Thyroid gland (tissue), 4 donors: ENCODE measurements at regions not wholly inside any gene's neighbourhood (a gene's known extent, or its start where the extent isn't known, plus 50 kb on each side); places are given as distances from the start of the nearest gene placed in this dataset.

ENCODE experiments used
- DNase-seq, 2 donors: peaks; one replicate each; pipeline ENCODE4 v3.0.0-alpha.2; 2019
- H3K27ac ChIP-seq, 3 donors: fragments of 200-600 bp; sonication (generic); 1 replicate in 2 of 3; 2 replicates in 1 of 3; pipeline ENCODE4 v1.5.1; 2016 to 2019; ENCODE audit warnings: mild to moderate bottlenecking in 1 of 3, moderate library complexity in 1 of 3
- H3K27me3 ChIP-seq: fragments of 200-600 bp; sonication (generic); one replicate; pipeline ENCODE4 v1.5.1; 2019
- H3K36me3 ChIP-seq, 2 donors: fragments of 200-600 bp; sonication (generic); one replicate each; pipeline ENCODE4 v1.5.1; 2016 to 2019
- H3K4me1 ChIP-seq, 2 donors: fragments of 200-600 bp; sonication (generic); one replicate each; pipeline ENCODE4 v1.5.1; 2017 to 2019
- H3K4me3 ChIP-seq, 3 donors: fragments of 200-600 bp; sonication (generic); replicated peaks in 1 of 3; 1 replicate in 2 of 3; 2 replicates in 1 of 3; pipeline ENCODE4 v1.5.1; 2016; ENCODE audit warnings: mild to moderate bottlenecking in 1 of 3
- H3K9me3 ChIP-seq: fragments of 200-600 bp; sonication (generic); one replicate; pipeline ENCODE4 v1.5.1; 2017
- CTCF ChIP-seq, 6 experiments: fragments of 200-600 bp in 3 of 6; fragments of 450-650 bp in 3 of 6; sonication (generic) in 3 of 6; IDR thresholded peaks; one replicate each; pipeline ENCODE4 v1.5.1; 2016 to 2019; ENCODE audit warnings: antibody characterized with exemption in 6 of 6, mild to moderate bottlenecking in 2 of 6, inconsistent platforms in 1 of 6, moderate library complexity in 1 of 6
- POLR2A ChIP-seq, 2 donors: fragments of 450-650 bp; IDR thresholded peaks; one replicate each; pipeline ENCODE4 v1.6.1; 2017; ENCODE audit warnings: antibody characterized with exemption in 2 of 2, mild to moderate bottlenecking in 2 of 2, moderate library complexity in 1 of 2
- WGBS, 2 donors: methylation state at CpG; one replicate each; pipeline ENCODE4 v1.1.5; 2017; 5-methylcytosine and 5-hydroxymethylcytosine counted together
- intact Hi-C: fragments of 100-400 bp; cut with DNase I; formaldehyde crosslinking; loops from one replicate; pipeline ENCODE4 v1.15.1; 2023

- H3K27ac ChIP-seq: no peak overlapping the region
- no peaks in the 10 kb centered on the region for H3K9me3 ChIP-seq
- H3K4me1 ChIP-seq: no peaks in the 10 kb centered on the region
- WGBS, 2 donors: 77 to 78% methylated on average over 2 of the region's 2 CpGs
- H3K36me3 ChIP-seq: no peaks in the 10 kb centered on the region
- H3K27me3 ChIP-seq: no peaks in the 10 kb centered on the region
- no peak for DNase-seq
- TF ChIP-seq POLR2A (IDR thresholded peaks at IDR 0.05) (no peak), CTCF (IDR thresholded peaks at IDR 0.05) (no peak)
- intact Hi-C loops: no loop called here
- no peak overlapping the region for H3K4me3 ChIP-seq
These were observed 54.8 kb downstream of the OTUD1 start for GRCh38 chr10:23493711-23494110.

DNA sequence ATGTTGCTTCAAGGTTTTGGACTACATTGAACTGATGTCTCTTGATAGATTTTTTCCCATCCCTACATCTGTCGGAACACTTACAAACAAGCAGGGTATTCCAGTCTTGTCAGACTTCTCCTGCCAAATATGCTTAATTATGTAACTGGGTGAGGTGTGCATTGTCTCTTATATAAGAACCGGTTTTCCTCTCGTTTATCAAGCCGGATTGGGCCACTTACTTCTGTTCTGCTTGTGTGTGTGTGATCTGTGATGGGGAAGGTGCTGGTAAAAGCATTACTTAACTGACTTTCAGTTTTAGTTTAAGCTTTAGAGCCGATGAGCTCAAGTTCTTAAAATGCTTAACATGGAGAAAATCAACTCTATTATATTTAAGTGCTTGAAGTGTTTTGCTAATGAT lies 57.9 kb downstream of the OTUD1 start:
- TF ChIP-seq CTCF (IDR thresholded peaks at IDR 0.05) (no peak), POLR2A (IDR thresholded peaks at IDR 0.05) (no peak)
- intact Hi-C loops: no loop called here
- 79 to 80% methylated on average over 5 of the region's 5 CpGs for WGBS, 2 donors
- Histone ChIP-seq H3K4me1 (no peaks in the 10 kb centered on the region), H3K27me3 (no peaks in the 10 kb centered on the region), H3K9me3 (no peaks in the 10 kb centered on the region), H3K4me3 (no peak overlapping the region), H3K27ac (no peak overlapping the region), H3K36me3 (no peaks in the 10 kb centered on the region)
- no peak for DNase-seq

DNA sequence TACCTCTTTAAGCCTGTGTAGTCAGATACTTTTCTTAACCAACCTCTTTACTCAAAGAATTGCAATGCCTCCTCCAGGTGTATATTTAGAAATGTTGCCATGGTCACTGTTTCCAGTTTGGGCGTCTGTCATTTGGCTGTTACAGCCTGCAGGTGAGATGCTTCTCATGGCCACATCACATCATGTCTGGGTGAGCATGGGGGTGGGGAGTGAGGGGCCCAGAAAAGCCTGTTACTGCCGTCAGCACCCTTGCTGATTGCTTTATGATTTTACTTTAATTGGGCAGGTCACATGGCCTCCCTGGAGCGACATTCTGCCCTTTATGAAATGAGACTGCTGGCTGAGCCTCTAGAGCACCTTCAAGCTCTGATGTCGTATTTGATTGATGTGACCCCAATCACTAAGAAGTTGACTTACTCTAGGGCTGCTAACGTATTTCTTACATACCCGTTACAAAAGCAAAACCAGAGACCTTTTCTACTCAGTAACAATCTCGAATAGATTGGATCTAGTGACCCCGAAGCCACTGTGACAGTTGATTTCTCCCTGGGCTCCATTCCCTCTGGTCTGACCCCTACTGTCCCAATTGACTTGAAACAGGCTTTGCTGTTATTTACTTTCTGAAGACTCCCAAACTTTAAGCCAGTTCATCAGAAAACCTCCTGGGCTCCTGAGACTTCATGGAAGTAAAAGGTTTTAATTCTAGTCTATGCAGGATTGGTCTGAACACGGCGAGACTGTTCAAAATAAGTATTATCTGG lies 60.7 kb downstream of the OTUD1 start:
- Histone ChIP-seq H3K9me3 (no peaks in the 10 kb centered on the region), H3K4me1 (no peaks in the 10 kb centered on the region), H3K27ac (no peak overlapping the region), H3K36me3 (no peaks in the 10 kb centered on the region), H3K4me3 (no peak overlapping the region), H3K27me3 (no peaks in the 10 kb centered on the region)
- WGBS, 2 donors: 64% methylated on average over 10 of the region's 10 CpGs
- intact Hi-C loops: no loop called here
- no peak for DNase-seq
- TF ChIP-seq POLR2A (IDR thresholded peaks at IDR 0.05) (no peak), CTCF (IDR thresholded peaks at IDR 0.05) (no peak)

- no peaks in the 10 kb centered on the region for H3K36me3 ChIP-seq
- H3K27ac ChIP-seq: no peak overlapping the region
- no peak overlapping the region for H3K4me3 ChIP-seq
These were observed 67.1 kb downstream of the OTUD1 start for GRCh38 chr10:23505797-23506465.

More at GRCh38 chr10:23505797-23506465, 67.1 kb downstream of the OTUD1 start:
- TF ChIP-seq POLR2A (IDR thresholded peaks at IDR 0.05) (no peak), CTCF (IDR thresholded peaks at IDR 0.05) (no peak)
- no peak for DNase-seq
- H3K4me1 ChIP-seq: no peaks in the 10 kb centered on the region
- WGBS, 2 donors: 82 to 83% methylated on average over 4 of the region's 4 CpGs
- H3K9me3 ChIP-seq: no peaks in the 10 kb centered on the region
- no peaks in the 10 kb centered on the region for H3K27me3 ChIP-seq
- intact Hi-C loops: no loop called here
